Omental fat pad (tissue), 3 donors: ENCODE measurements at regions not wholly inside any gene's neighbourhood (a gene's known extent, or its start where the extent isn't known, plus 50 kb on each side); places are given as distances from the start of the nearest gene placed in this dataset.

Experiments used
- ATAC-seq: fragments of 150-250 bp; one replicate; pipeline ENCODE4 v1.9.1; 2016; ENCODE audit warnings: mild to moderate bottlenecking, moderate library complexity; ENCODE audit not compliant: low FRiP score
- DNase-seq: peaks from one replicate; pipeline ENCODE4 v3.0.0-alpha.2; 2019; ENCODE audit warnings: low spot score
- TF ChIP-seq, protein P1 (sequence below), 3 donors: fragments of 450-650 bp; IDR thresholded peaks; one replicate each; pipeline ENCODE4 v1.5.1; 2016 to 2017; ENCODE audit warnings: antibody characterized with exemption in 3 of 3, mild to moderate bottlenecking in 3 of 3, moderate library complexity in 2 of 3

DNA sequence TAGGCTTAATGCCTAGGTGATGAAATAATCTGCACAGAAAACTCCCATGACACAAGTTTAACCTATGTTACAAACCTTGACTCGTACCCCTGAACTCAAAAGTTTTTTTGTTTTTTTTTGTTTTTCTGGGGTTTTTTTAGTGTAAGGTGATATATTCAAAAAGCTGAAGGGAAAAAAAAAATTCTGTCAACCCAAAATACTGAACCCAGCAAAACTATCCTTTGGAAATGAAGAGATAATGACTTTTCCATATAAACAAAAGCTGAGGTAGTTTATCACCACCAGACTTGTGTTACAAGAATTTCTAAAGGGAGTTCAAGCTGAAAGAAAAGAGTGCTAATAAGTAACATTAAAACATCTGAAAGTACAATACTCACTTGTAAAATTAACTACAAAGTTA, 448.1 kb downstream of the KCNH5 start:
- TF ChIP-seq, protein P1, sequence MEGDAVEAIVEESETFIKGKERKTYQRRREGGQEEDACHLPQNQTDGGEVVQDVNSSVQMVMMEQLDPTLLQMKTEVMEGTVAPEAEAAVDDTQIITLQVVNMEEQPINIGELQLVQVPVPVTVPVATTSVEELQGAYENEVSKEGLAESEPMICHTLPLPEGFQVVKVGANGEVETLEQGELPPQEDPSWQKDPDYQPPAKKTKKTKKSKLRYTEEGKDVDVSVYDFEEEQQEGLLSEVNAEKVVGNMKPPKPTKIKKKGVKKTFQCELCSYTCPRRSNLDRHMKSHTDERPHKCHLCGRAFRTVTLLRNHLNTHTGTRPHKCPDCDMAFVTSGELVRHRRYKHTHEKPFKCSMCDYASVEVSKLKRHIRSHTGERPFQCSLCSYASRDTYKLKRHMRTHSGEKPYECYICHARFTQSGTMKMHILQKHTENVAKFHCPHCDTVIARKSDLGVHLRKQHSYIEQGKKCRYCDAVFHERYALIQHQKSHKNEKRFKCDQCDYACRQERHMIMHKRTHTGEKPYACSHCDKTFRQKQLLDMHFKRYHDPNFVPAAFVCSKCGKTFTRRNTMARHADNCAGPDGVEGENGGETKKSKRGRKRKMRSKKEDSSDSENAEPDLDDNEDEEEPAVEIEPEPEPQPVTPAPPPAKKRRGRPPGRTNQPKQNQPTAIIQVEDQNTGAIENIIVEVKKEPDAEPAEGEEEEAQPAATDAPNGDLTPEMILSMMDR (IDR thresholded peaks at IDR 0.05) = no peak
- no peak for DNase-seq
- ATAC-seq = no peak

DNA sequence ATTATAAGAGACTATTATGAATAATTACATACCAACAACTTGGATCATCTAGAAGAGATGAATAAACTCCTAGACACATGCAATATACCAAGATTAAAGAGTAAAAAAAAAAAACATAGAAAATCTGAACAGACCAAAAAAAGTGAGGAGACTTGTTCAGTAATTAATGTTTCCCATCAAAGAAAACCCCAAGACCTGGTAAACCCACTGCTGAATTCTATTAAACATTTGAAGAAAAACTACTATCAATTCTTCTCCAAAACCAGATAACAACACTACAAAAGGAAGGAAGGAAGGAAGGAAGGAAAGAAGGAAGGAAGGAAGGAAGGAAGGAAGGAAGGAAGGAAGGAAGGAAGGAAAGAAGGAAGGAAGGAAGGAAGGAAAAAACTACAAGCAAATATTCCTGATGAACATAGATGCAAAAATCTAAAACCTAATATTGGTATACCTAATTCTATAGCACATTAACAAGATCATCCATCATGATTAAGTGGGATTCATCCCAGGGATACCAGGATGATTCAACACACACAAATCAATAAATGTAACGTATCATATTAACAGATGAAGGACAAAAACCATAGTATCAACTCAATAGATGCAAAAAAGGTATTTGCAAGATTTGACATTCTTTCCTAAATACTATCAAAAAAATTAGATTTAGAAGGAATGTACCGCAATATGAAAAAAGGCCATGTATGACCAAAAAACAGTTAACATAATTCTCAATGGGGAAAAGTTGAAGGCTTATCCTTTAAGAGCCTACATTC, 445.5 kb downstream of the KCNH5 start:
- TF ChIP-seq, protein P1 (IDR thresholded peaks at IDR 0.05) = no peak
- ATAC-seq = no peak
- DNase-seq = no peak

DNA sequence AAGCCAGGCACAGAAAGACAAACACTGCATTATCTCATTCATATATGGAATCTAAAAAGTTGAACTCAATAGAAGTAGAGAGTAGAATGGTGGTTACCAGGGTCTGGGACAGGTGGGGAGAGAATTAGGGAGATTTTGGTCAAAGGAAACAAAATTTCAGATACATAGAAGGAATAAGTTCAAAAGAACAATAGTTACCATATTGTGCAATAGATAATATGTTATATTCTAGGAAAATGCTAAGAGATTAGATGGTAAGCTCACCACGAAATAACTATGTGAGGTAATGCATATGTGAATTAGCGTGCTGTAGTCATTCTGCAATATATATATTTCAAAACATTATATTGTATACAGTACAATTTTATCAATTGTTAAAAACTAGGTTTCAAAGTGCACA, 442.5 kb downstream of the KCNH5 start:
- TF ChIP-seq, protein P1 (IDR thresholded peaks at IDR 0.05) = no peak
- ATAC-seq = no peak

DNA sequence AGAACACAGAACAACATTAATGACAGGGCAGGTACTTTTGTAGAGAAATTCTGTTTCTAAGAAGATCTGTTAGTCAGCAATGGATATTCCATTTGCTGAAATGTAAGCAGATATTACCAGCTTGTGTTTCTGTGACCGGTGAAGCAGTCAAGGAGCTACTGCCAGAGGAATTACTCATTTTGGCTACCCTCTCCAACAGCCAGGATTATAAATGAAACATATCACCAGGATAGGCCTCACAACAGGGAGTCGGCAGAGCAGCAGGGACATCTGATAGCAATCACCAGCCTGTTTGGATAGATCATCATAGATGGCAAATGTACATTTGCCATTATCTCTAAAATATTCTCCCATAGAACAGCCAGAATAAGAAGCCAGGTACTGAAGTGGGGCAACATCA, 440.7 kb downstream of the KCNH5 start:
- TF ChIP-seq, protein P1 (IDR thresholded peaks at IDR 0.05) = no peak
- ATAC-seq (no peak), DNase-seq (no peak)

More for the DNA sequence above, 442.5 kb downstream of the KCNH5 start:
- DNase-seq = no peak

DNA sequence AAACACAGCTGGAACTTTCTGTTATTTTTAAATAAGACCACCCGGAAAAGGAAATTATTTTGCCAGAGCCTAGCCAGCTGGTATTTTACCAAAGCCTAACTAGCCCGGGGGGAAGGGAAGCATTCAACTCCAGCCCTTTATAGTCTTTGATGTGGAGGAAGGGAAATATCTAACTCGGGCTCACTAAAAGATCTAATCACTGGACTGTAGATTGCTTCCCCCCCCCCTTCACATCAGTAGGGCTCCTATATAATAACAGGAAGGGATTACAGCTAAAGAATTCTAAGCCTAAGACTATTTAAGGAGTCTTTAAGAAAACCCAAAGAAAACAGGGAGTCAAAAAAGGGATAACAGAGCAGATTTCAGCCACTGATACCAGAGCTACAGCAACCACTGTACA, 431.1 kb downstream of the KCNH5 start:
- ATAC-seq (no peak), DNase-seq (no peak)
- TF ChIP-seq, protein P1 (IDR thresholded peaks at IDR 0.05) = no peak

DNA sequence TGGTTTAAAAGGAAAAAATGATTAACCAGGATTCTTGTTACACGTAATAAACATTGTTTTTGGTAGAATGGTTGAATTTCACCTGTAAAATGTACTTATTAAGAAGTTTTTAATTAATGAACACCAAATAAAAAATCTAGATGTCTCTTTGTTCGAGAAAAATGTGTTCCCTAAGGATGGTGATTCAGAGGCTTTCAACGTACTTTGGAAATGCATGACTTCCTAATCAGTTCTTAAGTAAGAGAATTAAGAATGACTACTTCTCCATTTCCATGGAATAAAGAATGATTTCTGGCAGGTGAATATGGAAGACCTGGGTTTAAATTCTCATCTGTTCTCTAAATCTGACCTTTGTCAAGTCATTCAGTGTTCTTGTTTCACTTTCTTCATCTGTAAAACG, 428.6 kb downstream of the KCNH5 start:
- DNase-seq (no peak), ATAC-seq (no peak)
- TF ChIP-seq, protein P1 (IDR thresholded peaks at IDR 0.05) = no peak

DNA sequence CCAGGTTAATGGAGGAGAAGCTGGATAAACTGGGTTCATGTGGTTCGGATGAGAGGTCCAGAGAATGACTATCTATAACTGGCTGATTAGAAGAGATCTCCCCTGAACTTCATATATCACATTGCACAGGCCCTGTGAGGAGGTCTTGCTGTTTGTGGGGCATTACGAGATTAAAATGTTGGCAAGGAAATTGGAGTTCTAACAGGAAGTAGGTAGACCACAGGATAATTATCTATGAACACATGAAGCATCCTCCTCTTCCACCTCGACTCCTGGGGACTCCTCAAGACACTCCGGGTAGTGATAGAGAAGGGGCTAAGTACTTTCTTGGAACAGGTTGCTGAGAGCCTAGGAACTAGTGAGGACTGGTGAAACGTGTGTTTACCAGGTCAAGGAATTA, 418.8 kb downstream of the KCNH5 start:
- ATAC-seq (no peak), DNase-seq (no peak)
- TF ChIP-seq, protein P1 (IDR thresholded peaks at IDR 0.05) = no peak
